Heart left ventricle (tissue), 13 donors: ENCODE measurements at regions not wholly inside any gene's neighbourhood (a gene's known extent, or its start where the extent isn't known, plus 50 kb on each side); places are given as distances from the start of the nearest gene placed in this dataset.

ENCODE experiments used
- POLR2A ChIP-seq, 2 donors: fragments of 450-650 bp; IDR thresholded peaks; one replicate each; pipeline ENCODE4 v1.6.1; 2017; ENCODE audit warnings: antibody characterized with exemption in 2 of 2, mild to moderate bottlenecking in 2 of 2, moderate library complexity in 2 of 2
- TF ChIP-seq, protein P1 (sequence below), 12 donors: fragments of 200-600 bp; sonication (generic) in 4 of 12; IDR thresholded peaks; one replicate each; pipeline versions ENCODE4 v1.5.0 to v1.8.0; 2018 to 2022; ENCODE audit warnings: antibody characterized with exemption in 12 of 12, mild to moderate bottlenecking in 5 of 12
- donor health status: ischemic (EF 13 %, LVEDD 7.1; RV severe dilation, severe dysfunction).
- donor health status: DM: no; HTN: yes; CAD: no.
- donor health status: DM: no; HTN: no; CAD: no.
- donor health status: ischemic (EF 25% LVEDD 6.9; RV normal size, moderate dysfunction).
- donor health status: ischemic (EF 25% LVEDD 5.7; RV mildly dilated, moderate dysfunction).
- donor health status: ischemic (EF 35%, LVEDD 5.7; RV mildly dilated, moderate dysfunction).
- donor health status: nonischemic (EF 11% LVEDD 7.7; RV severe dilation, severe dysfunction).
- donor health status: DM: yes; HTN: yes; CAD: no.
- donor health status: PGD.
- donor health status: ischemic (EF 29% LVEDD 5.4; RV normal size, mild dysfunction).
- donor health status: nonischemic (EF 23%, LVEDD 6.1; RV moderate dilation, normal function).

GRCh38 chr2:221189431-221190067 is 382.6 kb downstream of the EPHA4 start:
- TF ChIP-seq, protein P1, sequence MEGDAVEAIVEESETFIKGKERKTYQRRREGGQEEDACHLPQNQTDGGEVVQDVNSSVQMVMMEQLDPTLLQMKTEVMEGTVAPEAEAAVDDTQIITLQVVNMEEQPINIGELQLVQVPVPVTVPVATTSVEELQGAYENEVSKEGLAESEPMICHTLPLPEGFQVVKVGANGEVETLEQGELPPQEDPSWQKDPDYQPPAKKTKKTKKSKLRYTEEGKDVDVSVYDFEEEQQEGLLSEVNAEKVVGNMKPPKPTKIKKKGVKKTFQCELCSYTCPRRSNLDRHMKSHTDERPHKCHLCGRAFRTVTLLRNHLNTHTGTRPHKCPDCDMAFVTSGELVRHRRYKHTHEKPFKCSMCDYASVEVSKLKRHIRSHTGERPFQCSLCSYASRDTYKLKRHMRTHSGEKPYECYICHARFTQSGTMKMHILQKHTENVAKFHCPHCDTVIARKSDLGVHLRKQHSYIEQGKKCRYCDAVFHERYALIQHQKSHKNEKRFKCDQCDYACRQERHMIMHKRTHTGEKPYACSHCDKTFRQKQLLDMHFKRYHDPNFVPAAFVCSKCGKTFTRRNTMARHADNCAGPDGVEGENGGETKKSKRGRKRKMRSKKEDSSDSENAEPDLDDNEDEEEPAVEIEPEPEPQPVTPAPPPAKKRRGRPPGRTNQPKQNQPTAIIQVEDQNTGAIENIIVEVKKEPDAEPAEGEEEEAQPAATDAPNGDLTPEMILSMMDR (IDR thresholded peaks at IDR 0.05): no peak
- TF ChIP-seq POLR2A (IDR thresholded peaks at IDR 0.05): no peak
